Stimulated activated CD4-positive, alpha-beta T cell treated with anti-CD3 and anti-CD28 coated beads, Interleukin-1b, Interleukin-23, amount 100 ng/mL, for 4 hours (primary cell): ENCODE measurements at regions not wholly inside any gene's neighbourhood (a gene's known extent, or its start where the extent isn't known, plus 50 kb on each side); places are given as distances from the start of the nearest gene placed in this dataset.

ENCODE experiments used
- DNase-seq, 2 donors: peaks; one replicate each; pipeline ENCODE4 v3.0.0-alpha.2; 2020; ENCODE audit warnings: low read depth in 2 of 2

DNA sequence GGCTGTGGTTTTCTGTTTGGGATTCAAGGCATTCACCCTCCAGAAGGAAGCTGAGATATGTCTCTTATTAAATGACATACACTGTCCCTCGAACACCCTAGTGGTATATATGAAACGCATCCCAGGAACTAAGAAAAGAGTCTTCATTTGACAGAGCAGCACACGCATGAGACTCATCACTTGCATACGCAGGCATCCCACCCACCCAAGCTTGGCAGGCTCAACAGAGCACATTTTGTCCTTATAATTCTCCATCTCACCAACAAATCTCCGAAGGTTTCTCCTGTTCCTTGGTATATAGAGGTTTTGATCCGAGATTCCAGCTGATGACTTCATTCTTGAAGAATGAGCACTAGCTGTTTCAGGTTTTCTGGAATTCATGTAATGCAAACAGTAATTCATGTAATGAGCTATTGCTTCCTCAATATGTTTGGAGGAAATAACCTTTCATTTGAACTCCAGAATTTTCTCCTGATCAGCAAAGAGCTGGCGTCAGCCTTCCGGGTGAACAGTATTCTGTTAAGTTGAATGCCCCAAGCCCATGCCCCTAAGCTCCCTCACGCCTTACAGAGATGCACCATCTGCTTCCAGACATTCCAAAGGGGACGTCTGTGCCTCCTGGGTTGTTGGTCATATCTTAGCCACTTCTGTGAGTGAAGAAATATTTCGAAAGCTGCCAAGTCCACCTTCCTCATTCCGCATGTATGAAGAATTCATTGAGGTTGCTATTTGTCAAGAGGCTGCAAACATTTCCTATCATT, 66.0 kb upstream of the CDH4 start:
- no peak for DNase-seq

DNA sequence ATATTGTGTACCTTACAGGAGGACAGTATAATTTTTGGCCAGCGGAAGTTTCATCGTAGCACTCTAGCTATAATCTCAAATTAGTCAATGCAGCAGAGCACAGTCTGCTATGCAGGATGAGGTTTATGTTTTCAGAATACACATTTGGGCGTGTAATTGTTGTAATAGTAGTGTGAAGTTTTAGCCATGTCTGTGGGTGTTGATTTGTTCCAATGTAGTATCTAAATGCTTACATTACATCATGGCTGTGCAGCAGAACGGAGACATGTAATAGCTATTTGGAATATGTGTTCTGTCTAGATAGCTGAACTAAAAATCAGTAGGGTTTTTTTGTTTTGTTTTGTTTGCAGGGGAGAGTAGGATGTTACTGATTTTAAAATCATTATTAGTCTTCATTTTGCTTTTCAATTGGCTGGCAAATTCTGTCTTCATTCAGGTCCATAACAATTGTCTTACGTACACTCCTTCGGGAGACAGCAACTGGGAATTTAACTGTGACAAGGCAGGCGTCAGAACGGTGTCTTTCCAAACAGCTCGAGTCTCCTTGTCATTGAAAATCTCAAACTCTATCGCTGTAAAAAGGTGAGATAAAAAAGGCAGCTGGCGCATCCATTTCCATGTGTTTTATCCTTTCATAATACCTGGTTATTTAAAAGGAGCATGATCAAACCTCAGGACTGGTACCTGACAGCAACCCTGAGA, 65.1 kb upstream of the CDH4 start:
- no peak for DNase-seq

DNA sequence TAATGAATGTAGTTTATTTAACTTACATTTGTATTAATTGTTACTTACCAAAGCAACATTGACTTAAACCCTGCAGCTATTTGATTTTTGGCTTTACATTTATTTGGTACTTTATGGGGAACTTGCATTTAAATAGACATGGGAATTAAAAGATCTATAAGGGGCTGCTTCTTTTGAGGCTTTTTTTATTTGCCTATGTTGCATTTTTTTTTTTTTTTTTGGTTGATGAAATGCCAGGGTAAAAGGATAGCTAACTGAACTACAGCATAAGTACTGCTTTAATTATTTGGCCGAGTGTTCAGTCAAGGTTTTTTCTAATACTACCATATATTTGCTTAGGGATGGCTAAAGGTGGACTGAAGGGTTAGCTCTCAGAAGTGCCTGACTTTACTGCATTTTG, 62.5 kb upstream of the CDH4 start:
- no peak for DNase-seq

DNA sequence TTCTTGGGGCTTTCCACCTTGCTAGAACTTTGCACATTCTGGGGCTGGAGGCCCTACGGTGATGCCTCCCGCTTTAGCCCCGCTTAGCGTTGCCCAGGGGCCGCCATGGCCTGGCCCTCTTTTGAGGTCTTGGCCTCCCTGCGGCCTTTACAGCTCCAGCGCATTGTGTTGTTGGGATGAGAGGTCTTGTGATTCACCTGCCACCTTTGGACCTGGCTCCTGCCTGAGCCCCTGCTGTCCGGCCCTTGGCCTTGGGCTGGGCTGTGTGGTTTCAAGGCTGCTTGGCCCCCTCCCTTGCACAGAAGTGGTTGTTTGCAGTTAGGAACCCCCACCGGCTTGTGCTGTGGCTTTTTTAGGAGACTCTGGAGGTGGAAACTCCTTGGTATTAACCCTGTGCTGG, 61.0 kb upstream of the CDH4 start:
- no peak for DNase-seq

DNA sequence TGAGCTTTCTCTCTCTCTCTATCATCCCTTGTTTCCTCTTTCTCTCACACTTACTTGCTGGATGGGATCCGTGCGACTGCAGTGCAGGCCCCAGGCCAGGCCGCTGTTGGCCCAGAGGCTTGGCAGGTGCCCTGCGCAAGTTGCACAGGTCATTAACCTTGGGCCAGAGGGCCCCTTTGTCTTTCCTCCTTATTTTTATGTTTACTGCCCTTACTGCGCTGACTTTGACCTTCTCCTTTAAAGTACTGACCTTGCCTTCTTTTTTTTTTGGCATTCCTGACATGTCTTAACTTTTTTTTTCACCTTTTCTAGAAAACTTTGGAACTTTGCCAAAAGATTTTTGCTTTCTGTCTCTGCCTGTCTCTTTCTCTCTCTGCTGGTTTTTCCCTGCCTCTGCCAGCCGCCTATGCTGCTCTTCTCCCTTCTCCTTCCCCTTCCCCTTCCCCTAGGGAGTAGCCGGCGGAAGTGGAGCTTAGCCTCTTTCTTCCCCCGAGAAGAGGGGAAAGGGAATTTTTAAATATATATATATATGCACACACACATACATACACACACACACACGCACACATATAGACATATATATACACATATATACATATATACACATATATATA, 59.6 kb upstream of the CDH4 start:
- no peak for DNase-seq

DNA sequence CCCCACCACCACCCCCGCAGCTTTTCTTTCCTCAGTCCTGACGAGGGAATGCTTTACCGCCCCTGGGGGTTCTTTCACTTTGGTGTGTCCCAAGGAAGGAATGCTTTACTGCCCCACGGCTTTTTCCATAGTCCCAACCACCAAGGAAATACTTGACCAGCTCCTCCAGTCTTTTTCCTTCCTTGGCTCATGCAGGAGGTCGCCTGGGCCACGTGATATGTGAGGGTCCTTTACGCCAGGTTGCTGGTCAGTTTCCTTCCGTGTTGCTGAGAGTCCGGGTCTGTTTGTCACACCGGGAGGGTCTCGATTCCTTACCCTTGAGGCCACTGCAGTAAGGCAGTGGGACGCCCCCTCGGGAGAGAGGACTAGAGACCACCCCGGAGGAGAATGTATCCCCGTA, 58.9 kb upstream of the CDH4 start:
- no peak for DNase-seq
